GM10266 (cell line): ENCODE measurements at regions not wholly inside any gene's neighbourhood (a gene's known extent, or its start where the extent isn't known, plus 50 kb on each side); places are given as distances from the start of the nearest gene placed in this dataset.

Experiments
- DNase-seq: peaks from one replicate; pipeline ENCODE4 v3.0.0; 2012; ENCODE audit errors: extremely low spot score
- TF ChIP-seq, protein P1 (sequence below): IDR thresholded peaks from 2 replicates; pipeline ENCODE4 v1.5.1; 2012; ENCODE audit warnings: mild to moderate bottlenecking, low read depth; ENCODE audit not compliant: control insufficient read depth, insufficient read depth; ENCODE audit errors: missing control alignments

GRCh38 chr3:13200946-13201345, 127.7 kb upstream of the IQSEC1 start:
- TF ChIP-seq, protein P1, sequence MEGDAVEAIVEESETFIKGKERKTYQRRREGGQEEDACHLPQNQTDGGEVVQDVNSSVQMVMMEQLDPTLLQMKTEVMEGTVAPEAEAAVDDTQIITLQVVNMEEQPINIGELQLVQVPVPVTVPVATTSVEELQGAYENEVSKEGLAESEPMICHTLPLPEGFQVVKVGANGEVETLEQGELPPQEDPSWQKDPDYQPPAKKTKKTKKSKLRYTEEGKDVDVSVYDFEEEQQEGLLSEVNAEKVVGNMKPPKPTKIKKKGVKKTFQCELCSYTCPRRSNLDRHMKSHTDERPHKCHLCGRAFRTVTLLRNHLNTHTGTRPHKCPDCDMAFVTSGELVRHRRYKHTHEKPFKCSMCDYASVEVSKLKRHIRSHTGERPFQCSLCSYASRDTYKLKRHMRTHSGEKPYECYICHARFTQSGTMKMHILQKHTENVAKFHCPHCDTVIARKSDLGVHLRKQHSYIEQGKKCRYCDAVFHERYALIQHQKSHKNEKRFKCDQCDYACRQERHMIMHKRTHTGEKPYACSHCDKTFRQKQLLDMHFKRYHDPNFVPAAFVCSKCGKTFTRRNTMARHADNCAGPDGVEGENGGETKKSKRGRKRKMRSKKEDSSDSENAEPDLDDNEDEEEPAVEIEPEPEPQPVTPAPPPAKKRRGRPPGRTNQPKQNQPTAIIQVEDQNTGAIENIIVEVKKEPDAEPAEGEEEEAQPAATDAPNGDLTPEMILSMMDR = peak; percentile 19
- no peak for DNase-seq

DNA sequence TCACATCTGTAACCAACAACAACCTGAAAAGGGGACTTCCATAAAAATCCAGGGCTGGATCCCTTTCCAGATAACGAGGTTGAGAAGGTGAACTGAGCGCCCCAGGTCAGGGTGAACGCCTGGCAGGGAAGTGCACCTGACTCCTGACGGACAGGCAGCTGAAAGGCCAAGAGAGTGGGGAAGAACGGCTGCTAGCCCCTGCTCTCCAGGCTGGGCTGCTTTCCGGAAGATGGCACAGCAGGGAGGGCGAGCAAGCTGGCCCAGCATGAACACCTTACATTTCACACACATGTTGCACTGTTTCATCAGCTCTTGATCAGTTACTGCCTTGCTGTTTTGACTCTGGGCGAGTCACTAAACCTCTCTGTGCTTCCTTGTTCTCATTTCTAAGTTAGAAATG, 127.2 kb upstream of the IQSEC1 start:
- no peak for DNase-seq

DNA sequence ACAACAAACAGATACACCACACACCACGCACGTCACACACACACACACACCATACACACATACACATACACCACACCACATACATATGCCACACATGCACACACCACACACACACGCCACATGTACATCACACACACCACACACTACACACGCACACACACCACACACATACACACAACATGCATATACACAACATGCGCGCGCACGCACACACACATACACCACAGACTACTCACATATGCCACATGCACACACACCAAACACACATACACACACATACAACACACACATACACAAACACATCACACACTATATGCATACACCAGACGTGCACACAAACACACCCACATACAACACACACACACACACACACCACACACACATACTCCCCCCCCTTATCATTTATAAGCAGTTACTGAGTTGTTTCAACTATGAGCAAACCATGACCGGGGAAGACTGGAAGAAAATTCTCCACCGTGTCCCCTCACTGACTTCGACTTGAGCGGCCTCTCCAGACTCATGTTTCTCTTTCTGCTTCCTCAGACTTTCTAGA, 126.7 kb upstream of the IQSEC1 start:
- TF ChIP-seq, protein P1 = no peak
- DNase-seq = no peak

More for the DNA sequence above, 127.2 kb upstream of the IQSEC1 start:
- TF ChIP-seq, protein P1 = no peak

DNA sequence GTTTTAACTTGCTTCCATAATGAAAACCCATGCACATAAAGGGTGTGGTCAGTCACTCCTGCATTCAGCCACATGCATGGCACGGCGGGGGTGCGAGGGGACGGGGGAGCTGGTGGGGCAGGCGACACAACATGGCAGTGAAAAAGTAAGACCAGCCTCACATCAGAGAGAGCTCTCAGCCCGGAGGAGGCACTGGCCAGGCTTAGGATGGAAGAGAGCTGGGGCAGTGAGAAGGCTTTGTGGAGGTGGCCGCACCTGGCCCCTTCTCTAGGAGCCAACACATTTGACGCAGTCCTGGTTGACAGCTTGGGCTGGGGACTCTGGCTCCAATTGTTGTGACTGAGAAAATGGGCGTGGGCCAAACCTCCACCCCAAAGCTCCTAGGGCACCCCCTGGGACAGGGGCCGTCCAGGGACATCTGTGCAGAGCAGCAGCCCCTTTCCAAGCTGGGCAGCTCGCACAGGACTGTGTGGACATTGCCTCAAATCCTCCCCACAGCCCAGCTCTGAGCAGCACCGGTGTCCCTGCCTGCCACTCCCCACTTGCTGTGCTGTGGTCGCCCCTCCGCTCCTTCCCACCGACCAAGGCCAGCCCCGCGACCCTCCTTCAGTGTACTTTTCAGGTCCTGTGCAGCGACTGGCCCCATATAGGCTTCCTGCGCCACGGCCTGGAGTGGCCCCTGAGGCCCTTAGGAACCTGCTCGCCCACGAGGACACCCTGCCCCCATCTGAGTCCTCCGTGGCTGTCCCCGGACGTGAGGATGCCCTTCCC, 126.0 kb upstream of the IQSEC1 start:
- TF ChIP-seq, protein P1 = no peak
- no peak for DNase-seq

- TF ChIP-seq, protein P1 = no peak
- DNase-seq = no peak
Measured at GRCh38 chr3:13198264-13198879, 125.1 kb upstream of the IQSEC1 start.

DNA sequence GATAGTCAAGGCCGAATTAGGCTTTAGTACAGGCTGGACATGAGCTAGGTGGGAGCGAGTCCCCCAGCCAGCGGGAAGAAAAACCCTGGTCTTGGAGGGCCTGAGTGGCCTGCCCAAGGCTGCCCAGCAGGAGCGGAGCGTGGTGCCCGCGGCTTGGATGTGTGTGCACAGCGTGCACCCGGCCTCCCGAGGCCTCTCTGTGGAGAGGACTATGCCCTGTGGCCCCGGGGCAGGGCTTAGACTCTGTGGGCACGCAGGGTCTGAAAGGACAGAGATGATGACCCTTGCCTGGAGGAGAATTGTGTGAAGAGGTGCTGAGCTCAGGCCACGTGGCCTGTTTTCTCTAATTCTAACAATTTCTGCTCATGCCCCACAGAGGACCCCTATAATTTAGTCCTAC, 124.6 kb upstream of the IQSEC1 start:
- DNase-seq = no peak
- TF ChIP-seq, protein P1 = no peak

GRCh38 chr3:13197281-13197680, 124.1 kb upstream of the IQSEC1 start:
- TF ChIP-seq, protein P1 = no peak

More at GRCh38 chr3:13197281-13197680, 124.1 kb upstream of the IQSEC1 start:
- no peak for DNase-seq
